Keratinocyte (primary cell): ENCODE measurements at regions not wholly inside any gene's neighbourhood (a gene's known extent, or its start where the extent isn't known, plus 50 kb on each side); places are given as distances from the start of the nearest gene placed in this dataset.

Experiments
- EZH2 ChIP-seq: IDR thresholded peaks from one replicate; pipeline ENCODE4 v1.6.1; 2012; ENCODE audit warnings: inconsistent platforms, mild to moderate bottlenecking, low read length, moderate library complexity
- TF ChIP-seq, protein P1 (sequence below), 3 experiments: IDR thresholded peaks in 1 of 3; conservative IDR thresholded peaks in 1 of 3; optimal IDR thresholded peaks in 1 of 3; 2 replicates in 2 of 3; 3 replicates in 1 of 3; pipeline versions ENCODE3 to v1.5.1; 2011; ENCODE audit warnings: low read length in 3 of 3, mild to moderate bottlenecking in 3 of 3, moderate library complexity in 2 of 3, control low read depth in 1 of 3, inconsistent platforms in 1 of 3; ENCODE audit not compliant: insufficient read depth in 2 of 3; ENCODE audit errors: extremely low read depth in 1 of 3

- TF ChIP-seq, protein P1, sequence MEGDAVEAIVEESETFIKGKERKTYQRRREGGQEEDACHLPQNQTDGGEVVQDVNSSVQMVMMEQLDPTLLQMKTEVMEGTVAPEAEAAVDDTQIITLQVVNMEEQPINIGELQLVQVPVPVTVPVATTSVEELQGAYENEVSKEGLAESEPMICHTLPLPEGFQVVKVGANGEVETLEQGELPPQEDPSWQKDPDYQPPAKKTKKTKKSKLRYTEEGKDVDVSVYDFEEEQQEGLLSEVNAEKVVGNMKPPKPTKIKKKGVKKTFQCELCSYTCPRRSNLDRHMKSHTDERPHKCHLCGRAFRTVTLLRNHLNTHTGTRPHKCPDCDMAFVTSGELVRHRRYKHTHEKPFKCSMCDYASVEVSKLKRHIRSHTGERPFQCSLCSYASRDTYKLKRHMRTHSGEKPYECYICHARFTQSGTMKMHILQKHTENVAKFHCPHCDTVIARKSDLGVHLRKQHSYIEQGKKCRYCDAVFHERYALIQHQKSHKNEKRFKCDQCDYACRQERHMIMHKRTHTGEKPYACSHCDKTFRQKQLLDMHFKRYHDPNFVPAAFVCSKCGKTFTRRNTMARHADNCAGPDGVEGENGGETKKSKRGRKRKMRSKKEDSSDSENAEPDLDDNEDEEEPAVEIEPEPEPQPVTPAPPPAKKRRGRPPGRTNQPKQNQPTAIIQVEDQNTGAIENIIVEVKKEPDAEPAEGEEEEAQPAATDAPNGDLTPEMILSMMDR (optimal IDR thresholded peaks at IDR 0.05 in 1 of 3, IDR thresholded peaks at IDR 0.05 in 1 of 3, conservative IDR thresholded peaks at IDR 0.05 in 1 of 3; ENCODE audit: extremely low read depth in 1 of 3, insufficient read depth in 2 of 3, low read length in 3 of 3): no peak
- no peak for TF ChIP-seq EZH2
Measured at GRCh38 chr4:149882251-149882650, 66.6 kb upstream of the IQCM start.
